ENCODE measurements at regions not wholly inside any gene's neighbourhood (a gene's known extent, or its start where the extent isn't known, plus 50 kb on each side); places are given as distances from the start of the nearest gene placed in this dataset.

- TF ChIP-seq TAF1 (IDR thresholded peaks at IDR 0.05; ENCODE audit: borderline replicate concordance, insufficient read depth, low read length) (no peak), POLR2AphosphoS5 (IDR thresholded peaks at IDR 0.05; ENCODE audit: low read depth, low read length) (no peak), SIN3A (IDR thresholded peaks at IDR 0.05; ENCODE audit: borderline replicate concordance, insufficient read depth, low read length) (no peak), FOXP2 (optimal IDR thresholded peaks at IDR 0.05; ENCODE audit: borderline replicate concordance, extremely low read depth, extremely low read length, insufficient read depth) (no peak), REST (IDR thresholded peaks at IDR 0.05; ENCODE audit: insufficient read depth in 1 of 2, low read depth in 2 of 2, low read length in 2 of 2) (no peak)
Measured at GRCh38 chr2:6700335-6700734, 165.4 kb downstream of the CMPK2 start.

GRCh38 chr2:6704077-6704476, 161.6 kb downstream of the CMPK2 start:
- TF ChIP-seq TAF1 (IDR thresholded peaks at IDR 0.05; ENCODE audit: borderline replicate concordance, insufficient read depth, low read length) = no peak

GRCh38 chr2:6721395-6721794, 144.3 kb downstream of the CMPK2 start:
- TF ChIP-seq REST (IDR thresholded peaks at IDR 0.05; ENCODE audit: insufficient read depth in 1 of 2, low read depth in 2 of 2, low read length in 2 of 2) (no peak), TAF1 (IDR thresholded peaks at IDR 0.05; ENCODE audit: borderline replicate concordance, insufficient read depth, low read length) (no peak), POLR2AphosphoS5 (IDR thresholded peaks at IDR 0.05; ENCODE audit: low read depth, low read length) (no peak), FOXP2 (optimal IDR thresholded peaks at IDR 0.05; ENCODE audit: borderline replicate concordance, extremely low read depth, extremely low read length, insufficient read depth) (no peak), SIN3A (IDR thresholded peaks at IDR 0.05; ENCODE audit: borderline replicate concordance, insufficient read depth, low read length) (no peak)

- TF ChIP-seq FOXP2 (optimal IDR thresholded peaks at IDR 0.05; ENCODE audit: borderline replicate concordance, extremely low read depth, extremely low read length, insufficient read depth) = no peak
- no peak for TF ChIP-seq TAF1 (IDR thresholded peaks at IDR 0.05; ENCODE audit: borderline replicate concordance, insufficient read depth, low read length)
- no peak for TF ChIP-seq REST (IDR thresholded peaks at IDR 0.05; ENCODE audit: insufficient read depth in 1 of 2, low read depth in 2 of 2, low read length in 2 of 2)
- no peak for TF ChIP-seq POLR2AphosphoS5 (IDR thresholded peaks at IDR 0.05; ENCODE audit: low read depth, low read length)
- TF ChIP-seq SIN3A (IDR thresholded peaks at IDR 0.05; ENCODE audit: borderline replicate concordance, insufficient read depth, low read length) = no peak
Measured at GRCh38 chr2:6722574-6722973, 143.1 kb downstream of the CMPK2 start.

- TF ChIP-seq SIN3A (IDR thresholded peaks at IDR 0.05; ENCODE audit: borderline replicate concordance, insufficient read depth, low read length) (no peak), TAF1 (IDR thresholded peaks at IDR 0.05; ENCODE audit: borderline replicate concordance, insufficient read depth, low read length) (no peak)
Measured at GRCh38 chr2:6723865-6724604, 141.7 kb downstream of the CMPK2 start.

- TF ChIP-seq TAF1 (IDR thresholded peaks at IDR 0.05; ENCODE audit: borderline replicate concordance, insufficient read depth, low read length) (no peak), REST (IDR thresholded peaks at IDR 0.05; ENCODE audit: insufficient read depth in 1 of 2, low read depth in 2 of 2, low read length in 2 of 2) (no peak), SIN3A (IDR thresholded peaks at IDR 0.05; ENCODE audit: borderline replicate concordance, insufficient read depth, low read length) (no peak), POLR2AphosphoS5 (IDR thresholded peaks at IDR 0.05; ENCODE audit: low read depth, low read length) (no peak), FOXP2 (optimal IDR thresholded peaks at IDR 0.05; ENCODE audit: borderline replicate concordance, extremely low read depth, extremely low read length, insufficient read depth) (no peak)
Measured at GRCh38 chr2:6724605-6725140, 141.0 kb downstream of the CMPK2 start.

Measured in PFSK-1 (cell line).